ENCODE measurements at regions not wholly inside any gene's neighbourhood (a gene's known extent, or its start where the extent isn't known, plus 50 kb on each side); places are given as distances from the start of the nearest gene placed in this dataset.

GRCh38 chr2:12096051-12096787 is 349.8 kb downstream of the LPIN1 start:
- Histone ChIP-seq H3K36me3 (no peaks in the 10 kb centered on the region), H3K4me1 (no peaks in the 10 kb centered on the region), H3K27ac (no peak overlapping the region), H3K9me3 (no peaks in the 10 kb centered on the region), H3K27me3 (no peaks in the 10 kb centered on the region), H3K4me3 (no peak overlapping the region)
- no peak for DNase-seq (ENCODE audit: low spot score in 2 of 2)
- TF ChIP-seq POLR2A (IDR thresholded peaks at IDR 0.05) (no peak), EP300 (IDR thresholded peaks at IDR 0.05) (no peak), POLR2AphosphoS5 (IDR thresholded peaks at IDR 0.05) (no peak), CTCF (IDR thresholded peaks at IDR 0.05) (no peak)
- 79% methylated on average over 12 of the region's 12 CpGs for WGBS

GRCh38 chr2:12096788-12097449 is 350.5 kb downstream of the LPIN1 start:
- no peak for DNase-seq (ENCODE audit: low spot score in 2 of 2)
- Histone ChIP-seq H3K36me3 (no peaks in the 10 kb centered on the region), H3K27ac (no peak overlapping the region), H3K4me1 (no peaks in the 10 kb centered on the region), H3K27me3 (no peaks in the 10 kb centered on the region), H3K9me3 (no peaks in the 10 kb centered on the region), H3K4me3 (no peak overlapping the region)
- WGBS: 80% methylated on average over 7 of the region's 7 CpGs
- TF ChIP-seq EP300 (IDR thresholded peaks at IDR 0.05): no peak
- no peak for TF ChIP-seq POLR2AphosphoS5 (IDR thresholded peaks at IDR 0.05)
- TF ChIP-seq CTCF (IDR thresholded peaks at IDR 0.05): no peak

DNA sequence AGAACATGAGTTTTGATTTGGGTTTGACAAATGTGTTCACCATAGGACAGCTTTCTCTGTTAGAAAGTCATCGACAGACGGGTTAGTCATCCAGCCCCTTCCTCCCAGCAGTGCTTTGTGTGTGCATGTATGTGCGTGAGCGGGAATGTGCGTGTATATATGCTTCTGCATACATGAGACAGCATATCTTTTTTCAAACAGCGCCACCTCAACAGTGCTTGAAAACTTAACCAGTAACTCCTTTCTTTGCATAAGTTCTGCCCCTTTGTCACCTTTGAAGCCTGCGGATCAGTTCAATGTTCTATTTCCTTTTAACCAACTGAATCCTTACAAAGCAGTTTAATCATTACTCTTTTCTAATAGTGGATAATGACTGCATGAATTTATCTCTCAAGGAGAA is 351.4 kb downstream of the LPIN1 start:
- TF ChIP-seq POLR2AphosphoS5 (IDR thresholded peaks at IDR 0.05) (no peak), POLR2A (IDR thresholded peaks at IDR 0.05) (no peak), CTCF (IDR thresholded peaks at IDR 0.05) (no peak), EP300 (IDR thresholded peaks at IDR 0.05) (no peak)
- DNase-seq (ENCODE audit: low spot score in 2 of 2): no peak
- WGBS: 94% methylated on average over 7 of the region's 7 CpGs
- Histone ChIP-seq H3K4me1 (no peaks in the 10 kb centered on the region), H3K36me3 (no peaks in the 10 kb centered on the region), H3K9me3 (no peaks in the 10 kb centered on the region), H3K4me3 (no peak overlapping the region), H3K27ac (no peak overlapping the region), H3K27me3 (no peaks in the 10 kb centered on the region)

- no peak overlapping the region for H3K27ac ChIP-seq
- TF ChIP-seq POLR2A (IDR thresholded peaks at IDR 0.05): no peak
- no peak for TF ChIP-seq EP300 (IDR thresholded peaks at IDR 0.05)
- TF ChIP-seq POLR2AphosphoS5 (IDR thresholded peaks at IDR 0.05): no peak
- no peak for TF ChIP-seq CTCF (IDR thresholded peaks at IDR 0.05)
- H3K9me3 ChIP-seq: no peaks in the 10 kb centered on the region
- DNase-seq (ENCODE audit: low spot score in 2 of 2): no peak
- no peaks in the 10 kb centered on the region for H3K27me3 ChIP-seq
- no peaks in the 10 kb centered on the region for H3K4me1 ChIP-seq
- 83% methylated on average over 3 of the region's 3 CpGs for WGBS
- no peak overlapping the region for H3K4me3 ChIP-seq
- no peaks in the 10 kb centered on the region for H3K36me3 ChIP-seq
Observed at GRCh38 chr2:12099374-12099773, 352.9 kb downstream of the LPIN1 start.

- TF ChIP-seq POLR2A (IDR thresholded peaks at IDR 0.05) (no peak), POLR2AphosphoS5 (IDR thresholded peaks at IDR 0.05) (no peak), CTCF (IDR thresholded peaks at IDR 0.05) (no peak), EP300 (IDR thresholded peaks at IDR 0.05) (no peak)
- no peak overlapping the region for H3K27ac ChIP-seq
- H3K9me3 ChIP-seq: no peaks in the 10 kb centered on the region
- H3K4me3 ChIP-seq: no peak overlapping the region
- 91% methylated on average over 2 of the region's 2 CpGs for WGBS
- no peak for DNase-seq (ENCODE audit: low spot score in 2 of 2)
- no peaks in the 10 kb centered on the region for H3K36me3 ChIP-seq
- no peaks in the 10 kb centered on the region for H3K4me1 ChIP-seq
- no peaks in the 10 kb centered on the region for H3K27me3 ChIP-seq
Observed at GRCh38 chr2:12102679-12103078, 356.2 kb downstream of the LPIN1 start.

All from suprapubic skin (tissue), 4 donors.